ENCODE measurements at regions not wholly inside any gene's neighbourhood (a gene's known extent, or its start where the extent isn't known, plus 50 kb on each side); places are given as distances from the start of the nearest gene placed in this dataset.

DNA sequence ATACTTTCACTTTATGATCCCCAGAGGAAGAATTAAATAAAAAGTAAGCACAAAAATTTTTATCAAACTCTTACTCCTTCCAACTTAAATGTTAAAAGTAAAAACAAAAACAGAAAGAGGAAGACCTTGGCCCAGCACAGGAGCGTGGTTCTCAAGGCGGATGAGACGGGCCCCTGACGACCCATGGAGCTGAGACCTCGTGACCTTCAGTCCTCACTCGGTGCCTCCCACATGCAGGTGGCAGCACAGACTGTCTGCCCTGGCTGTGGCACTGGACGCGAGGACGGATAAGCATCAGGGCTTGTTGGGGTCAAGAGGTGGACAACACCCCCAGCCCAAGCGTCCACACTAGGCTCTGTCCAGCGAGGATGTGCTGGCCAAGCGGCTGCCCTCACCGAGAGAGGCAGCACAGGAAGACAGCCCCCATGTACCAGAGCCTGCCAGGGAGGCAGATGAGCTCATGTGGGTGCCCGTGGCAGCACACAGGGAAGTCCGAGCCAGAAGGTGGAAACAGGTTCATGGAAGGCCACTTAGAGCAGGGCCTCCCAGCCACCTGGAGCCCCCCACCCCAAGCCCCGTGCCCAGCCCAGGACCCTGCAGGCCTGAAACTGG lies 1389.8 kb downstream of the TBC1D22A start:
- no peak for DNase-seq (ENCODE audit: low read depth in 1 of 2, low spot score in 1 of 2)
- TF ChIP-seq SPI1 (IDR thresholded peaks at IDR 0.05; ENCODE audit: borderline replicate concordance, low read depth) = no peak
- TF ChIP-seq GABPA (IDR thresholded peaks at IDR 0.05; ENCODE audit: low read depth) = no peak
- TF ChIP-seq, protein P1, sequence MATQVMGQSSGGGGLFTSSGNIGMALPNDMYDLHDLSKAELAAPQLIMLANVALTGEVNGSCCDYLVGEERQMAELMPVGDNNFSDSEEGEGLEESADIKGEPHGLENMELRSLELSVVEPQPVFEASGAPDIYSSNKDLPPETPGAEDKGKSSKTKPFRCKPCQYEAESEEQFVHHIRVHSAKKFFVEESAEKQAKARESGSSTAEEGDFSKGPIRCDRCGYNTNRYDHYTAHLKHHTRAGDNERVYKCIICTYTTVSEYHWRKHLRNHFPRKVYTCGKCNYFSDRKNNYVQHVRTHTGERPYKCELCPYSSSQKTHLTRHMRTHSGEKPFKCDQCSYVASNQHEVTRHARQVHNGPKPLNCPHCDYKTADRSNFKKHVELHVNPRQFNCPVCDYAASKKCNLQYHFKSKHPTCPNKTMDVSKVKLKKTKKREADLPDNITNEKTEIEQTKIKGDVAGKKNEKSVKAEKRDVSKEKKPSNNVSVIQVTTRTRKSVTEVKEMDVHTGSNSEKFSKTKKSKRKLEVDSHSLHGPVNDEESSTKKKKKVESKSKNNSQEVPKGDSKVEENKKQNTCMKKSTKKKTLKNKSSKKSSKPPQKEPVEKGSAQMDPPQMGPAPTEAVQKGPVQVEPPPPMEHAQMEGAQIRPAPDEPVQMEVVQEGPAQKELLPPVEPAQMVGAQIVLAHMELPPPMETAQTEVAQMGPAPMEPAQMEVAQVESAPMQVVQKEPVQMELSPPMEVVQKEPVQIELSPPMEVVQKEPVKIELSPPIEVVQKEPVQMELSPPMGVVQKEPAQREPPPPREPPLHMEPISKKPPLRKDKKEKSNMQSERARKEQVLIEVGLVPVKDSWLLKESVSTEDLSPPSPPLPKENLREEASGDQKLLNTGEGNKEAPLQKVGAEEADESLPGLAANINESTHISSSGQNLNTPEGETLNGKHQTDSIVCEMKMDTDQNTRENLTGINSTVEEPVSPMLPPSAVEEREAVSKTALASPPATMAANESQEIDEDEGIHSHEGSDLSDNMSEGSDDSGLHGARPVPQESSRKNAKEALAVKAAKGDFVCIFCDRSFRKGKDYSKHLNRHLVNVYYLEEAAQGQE (IDR thresholded peaks at IDR 0.05; ENCODE audit: insufficient replicate concordance, low read depth) = no peak
- TF ChIP-seq, protein P2, sequence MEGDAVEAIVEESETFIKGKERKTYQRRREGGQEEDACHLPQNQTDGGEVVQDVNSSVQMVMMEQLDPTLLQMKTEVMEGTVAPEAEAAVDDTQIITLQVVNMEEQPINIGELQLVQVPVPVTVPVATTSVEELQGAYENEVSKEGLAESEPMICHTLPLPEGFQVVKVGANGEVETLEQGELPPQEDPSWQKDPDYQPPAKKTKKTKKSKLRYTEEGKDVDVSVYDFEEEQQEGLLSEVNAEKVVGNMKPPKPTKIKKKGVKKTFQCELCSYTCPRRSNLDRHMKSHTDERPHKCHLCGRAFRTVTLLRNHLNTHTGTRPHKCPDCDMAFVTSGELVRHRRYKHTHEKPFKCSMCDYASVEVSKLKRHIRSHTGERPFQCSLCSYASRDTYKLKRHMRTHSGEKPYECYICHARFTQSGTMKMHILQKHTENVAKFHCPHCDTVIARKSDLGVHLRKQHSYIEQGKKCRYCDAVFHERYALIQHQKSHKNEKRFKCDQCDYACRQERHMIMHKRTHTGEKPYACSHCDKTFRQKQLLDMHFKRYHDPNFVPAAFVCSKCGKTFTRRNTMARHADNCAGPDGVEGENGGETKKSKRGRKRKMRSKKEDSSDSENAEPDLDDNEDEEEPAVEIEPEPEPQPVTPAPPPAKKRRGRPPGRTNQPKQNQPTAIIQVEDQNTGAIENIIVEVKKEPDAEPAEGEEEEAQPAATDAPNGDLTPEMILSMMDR (IDR thresholded peaks at IDR 0.05; ENCODE audit: insufficient read depth, low read length) = no peak
- no peak for TF ChIP-seq POLR2AphosphoS5 (IDR thresholded peaks at IDR 0.05; ENCODE audit: low read depth)

DNA sequence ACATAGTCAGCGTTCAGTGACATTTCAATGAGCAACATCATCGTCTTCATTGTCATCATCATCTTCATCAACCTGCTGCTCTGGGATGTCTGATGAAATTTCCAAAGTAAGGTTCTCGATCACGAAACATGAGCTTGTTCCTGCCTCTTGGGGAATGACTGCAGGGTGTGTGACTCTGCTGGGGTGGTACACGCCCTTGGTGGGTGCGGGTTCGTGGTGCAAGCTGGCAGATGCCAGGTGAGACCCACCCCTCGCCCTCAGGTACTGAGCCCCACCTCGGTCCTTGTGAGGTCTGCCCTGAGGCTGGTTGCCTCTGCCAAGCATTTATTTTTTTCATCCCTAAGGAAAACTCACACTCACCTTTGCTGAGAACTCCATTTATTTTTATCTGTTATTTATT lies 1389.2 kb downstream of the TBC1D22A start:
- no peaks in the 10 kb centered on the region for H3K27me3 ChIP-seq (ENCODE audit: insufficient read depth, poor library complexity, severe bottlenecking)
- DNase-seq (ENCODE audit: low read depth in 1 of 2, low spot score in 1 of 2) = no peak
- H3K4me3 ChIP-seq (replicated peaks; ENCODE audit: insufficient read depth, low read length) = no peak overlapping the region
- no peak for TF ChIP-seq POLR2AphosphoS5 (IDR thresholded peaks at IDR 0.05; ENCODE audit: low read depth)
- TF ChIP-seq GABPA (IDR thresholded peaks at IDR 0.05; ENCODE audit: low read depth) = no peak
- TF ChIP-seq, protein P2 (IDR thresholded peaks at IDR 0.05; ENCODE audit: insufficient read depth, low read length) = no peak
- TF ChIP-seq, protein P1 (IDR thresholded peaks at IDR 0.05; ENCODE audit: insufficient replicate concordance, low read depth) = no peak
- TF ChIP-seq SPI1 (IDR thresholded peaks at IDR 0.05; ENCODE audit: borderline replicate concordance, low read depth) = no peak
- H3K27ac ChIP-seq (replicated peaks) = no peak overlapping the region

More for the DNA sequence above, 1389.8 kb downstream of the TBC1D22A start:
- no peak overlapping the region for H3K27ac ChIP-seq (replicated peaks)
- H3K4me3 ChIP-seq (replicated peaks; ENCODE audit: insufficient read depth, low read length) = no peak overlapping the region
- H3K27me3 ChIP-seq (ENCODE audit: insufficient read depth, poor library complexity, severe bottlenecking) = no peaks in the 10 kb centered on the region

GRCh38 chr22:48147831-48148230 lies 1385.4 kb downstream of the TBC1D22A start:
- H3K27ac ChIP-seq (replicated peaks) = no peak overlapping the region
- no peaks in the 10 kb centered on the region for H3K27me3 ChIP-seq (ENCODE audit: insufficient read depth, poor library complexity, severe bottlenecking)
- DNase-seq (ENCODE audit: low read depth in 1 of 2, low spot score in 1 of 2) = no peak
- no peak overlapping the region for H3K4me3 ChIP-seq (replicated peaks; ENCODE audit: insufficient read depth, low read length)
- TF ChIP-seq, protein P2 (IDR thresholded peaks at IDR 0.05; ENCODE audit: insufficient read depth, low read length) = no peak
- TF ChIP-seq GABPA (IDR thresholded peaks at IDR 0.05; ENCODE audit: low read depth) = no peak
- TF ChIP-seq, protein P1 (IDR thresholded peaks at IDR 0.05; ENCODE audit: insufficient replicate concordance, low read depth) = no peak
- TF ChIP-seq SPI1 (IDR thresholded peaks at IDR 0.05; ENCODE audit: borderline replicate concordance, low read depth) = no peak
- no peak for TF ChIP-seq POLR2AphosphoS5 (IDR thresholded peaks at IDR 0.05; ENCODE audit: low read depth)

All from HL-60 (cell line).